CD1c-positive myeloid dendritic cell (primary cell): ENCODE measurements at regions not wholly inside any gene's neighbourhood (a gene's known extent, or its start where the extent isn't known, plus 50 kb on each side); places are given as distances from the start of the nearest gene placed in this dataset.
"Not testable (repeated sequence)": the region's sequence is repeated elsewhere in the genome, so short reads cannot be mapped to it uniquely, and the experiment has no call there.

Source experiments
- DNase-seq: peaks from one replicate; pipeline ENCODE4 v3.0.0-alpha.2; 2016; ENCODE audit errors: extremely low spot score

DNA sequence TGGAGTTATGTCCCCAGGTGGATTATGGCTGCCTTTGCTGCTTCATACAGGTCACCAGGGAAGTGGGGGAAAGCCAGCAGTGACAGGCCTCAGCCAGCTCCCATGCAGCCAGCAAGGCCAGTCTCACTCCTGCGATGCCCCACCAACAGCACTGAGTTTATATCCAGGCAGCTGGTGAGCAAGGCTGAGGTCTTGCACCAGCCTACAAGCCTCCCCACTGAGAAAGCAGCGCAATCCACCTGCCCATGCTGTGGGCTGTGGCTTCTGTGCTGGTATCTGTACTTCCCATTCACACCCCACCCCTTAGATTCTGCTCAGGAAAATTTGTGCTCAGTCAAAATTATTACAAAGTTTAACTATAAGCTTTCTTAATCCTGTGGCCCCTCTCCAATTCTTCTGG is 153.5 kb downstream of the HHIP start:
- no peak for DNase-seq

DNA sequence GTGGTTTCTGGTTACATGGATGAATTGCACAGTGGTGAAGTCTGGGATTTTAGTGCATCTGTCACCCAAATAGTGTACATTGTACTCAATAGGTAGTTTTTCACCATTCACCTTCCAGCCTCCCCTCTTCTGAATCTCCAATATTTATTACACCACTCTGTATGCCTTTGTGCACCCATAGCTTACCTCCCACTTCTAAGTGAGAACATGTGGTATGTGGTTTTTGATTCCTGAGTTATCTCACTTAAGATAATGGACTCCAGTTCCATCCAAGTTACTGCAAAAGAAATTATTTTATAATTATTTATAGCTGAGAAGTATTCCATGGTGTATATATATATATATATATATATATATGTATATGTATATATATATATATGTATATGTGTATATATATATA is 155.8 kb downstream of the HHIP start:
- no peak for DNase-seq

DNA sequence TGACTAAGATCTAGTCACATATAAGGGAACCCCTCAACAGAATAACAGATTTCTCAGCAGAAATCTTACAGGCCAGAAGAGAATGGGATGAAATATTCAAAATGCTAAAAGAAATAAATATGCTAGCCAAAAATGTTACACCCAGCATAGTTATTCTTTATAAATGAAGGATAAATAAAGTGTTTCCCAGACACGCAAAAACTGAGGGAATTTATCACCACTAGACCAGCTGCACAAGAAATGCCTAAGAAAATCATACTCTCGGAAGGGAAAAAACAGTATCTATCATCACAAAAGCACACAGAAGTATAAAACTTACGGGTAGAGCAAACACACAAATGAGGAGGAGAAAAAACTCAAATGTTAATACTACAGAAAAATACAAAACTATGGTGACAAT is 162.1 kb downstream of the HHIP start:
- DNase-seq, result no peak

DNA sequence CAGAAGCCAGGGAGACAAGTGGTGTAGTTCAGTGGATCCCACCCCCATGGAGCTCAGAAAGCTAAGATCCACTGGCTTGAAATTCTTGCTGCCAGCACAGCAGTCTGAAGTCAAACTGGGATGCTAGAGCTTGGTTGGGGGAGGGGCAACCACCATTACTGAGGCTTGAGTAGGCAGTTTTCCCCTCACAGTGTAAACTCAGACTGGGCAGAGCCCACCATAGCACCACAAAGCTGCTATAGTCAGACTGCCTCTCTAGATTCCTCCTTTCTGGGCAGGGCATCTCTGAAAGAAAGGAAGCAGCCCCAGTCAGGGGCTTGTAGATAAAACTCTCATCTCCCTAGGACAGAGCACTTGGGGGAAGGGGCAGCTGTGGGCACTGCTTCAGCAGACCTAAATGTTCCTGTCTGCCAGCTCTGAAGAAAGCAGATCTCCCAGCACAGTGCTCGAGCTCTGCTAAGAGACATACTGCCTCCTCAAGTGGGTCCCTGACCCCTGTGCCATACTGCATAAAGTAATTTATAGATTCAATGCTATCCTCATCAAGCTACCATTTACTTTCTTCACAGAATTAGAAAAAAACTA is 163.2 kb downstream of the HHIP start:
- no peak for DNase-seq

DNA sequence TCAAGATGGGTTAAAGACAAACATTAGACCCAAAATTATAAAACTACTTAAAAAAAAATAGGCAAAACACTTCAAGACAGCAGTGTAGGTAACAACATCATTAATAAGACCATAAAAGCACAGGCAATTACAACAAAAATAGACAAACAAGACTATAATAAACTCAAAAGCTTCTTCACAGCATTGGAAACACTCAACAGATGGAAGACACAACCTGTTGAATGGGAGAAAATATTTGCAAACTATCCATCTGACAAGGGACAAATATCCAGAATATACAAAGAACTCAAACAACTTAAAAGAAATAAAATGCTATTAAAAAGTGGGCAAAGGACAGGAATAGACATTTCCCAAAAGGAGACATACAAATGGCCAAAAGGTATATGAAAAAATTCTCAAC is 170.7 kb downstream of the HHIP start:
- no peak for DNase-seq

DNA sequence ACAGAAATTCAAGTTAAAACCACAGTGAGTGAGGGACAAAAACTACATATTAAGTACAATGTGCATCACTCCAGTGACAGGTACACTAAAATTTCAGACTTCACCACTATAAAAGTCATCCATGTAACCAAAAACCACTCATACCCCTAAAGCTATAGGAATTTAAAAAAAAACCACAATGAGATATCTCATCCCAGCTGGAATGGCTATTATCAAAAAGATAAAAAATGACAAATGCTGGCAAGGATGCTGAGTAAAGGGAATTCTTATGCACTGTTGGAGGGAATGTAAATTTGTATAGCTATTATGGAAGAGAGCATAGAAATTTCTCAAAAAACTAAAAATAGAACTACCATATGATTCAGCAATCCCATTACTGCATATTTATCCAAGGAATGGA is 171.1 kb downstream of the HHIP start:
- DNase-seq, result no peak

DNA sequence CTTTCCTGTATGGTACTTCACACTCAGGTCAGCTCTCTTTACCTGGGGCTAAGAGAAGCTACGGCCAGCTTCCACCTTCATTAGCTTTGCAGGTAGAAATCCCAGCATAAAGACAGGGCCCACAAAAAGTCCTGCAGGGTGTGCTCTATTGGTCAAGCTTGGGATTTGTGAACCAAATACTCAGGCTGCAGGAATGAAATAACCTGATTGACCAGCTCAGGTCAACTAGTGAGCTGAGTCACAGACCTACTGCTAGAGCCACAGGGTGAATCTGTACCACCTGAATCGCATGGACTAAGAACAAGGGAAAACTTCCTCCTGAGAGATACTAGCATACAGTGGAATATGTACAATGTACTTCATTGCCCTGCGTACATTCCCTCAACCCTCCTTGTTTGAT is 172.2 kb downstream of the HHIP start:
- no peak for DNase-seq

DNA sequence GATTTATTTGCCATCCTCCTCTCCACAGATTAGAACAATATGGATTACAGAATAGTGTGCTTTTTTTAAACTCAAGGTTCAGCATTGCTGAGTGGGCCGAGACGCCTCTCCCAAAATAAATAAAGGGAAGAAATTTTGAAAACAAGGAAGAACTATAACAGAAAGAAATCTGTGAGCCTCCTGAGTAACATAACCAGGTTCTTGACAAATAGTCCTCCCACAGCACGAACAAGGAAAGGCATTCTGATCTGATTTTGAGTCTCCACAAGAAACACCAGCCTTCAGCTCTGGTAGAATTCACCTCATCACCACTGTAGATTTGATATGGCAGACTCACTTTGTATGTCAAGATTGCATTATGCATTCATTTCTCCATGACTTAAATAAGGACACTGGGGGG is 173.6 kb downstream of the HHIP start:
- no peak for DNase-seq

DNA sequence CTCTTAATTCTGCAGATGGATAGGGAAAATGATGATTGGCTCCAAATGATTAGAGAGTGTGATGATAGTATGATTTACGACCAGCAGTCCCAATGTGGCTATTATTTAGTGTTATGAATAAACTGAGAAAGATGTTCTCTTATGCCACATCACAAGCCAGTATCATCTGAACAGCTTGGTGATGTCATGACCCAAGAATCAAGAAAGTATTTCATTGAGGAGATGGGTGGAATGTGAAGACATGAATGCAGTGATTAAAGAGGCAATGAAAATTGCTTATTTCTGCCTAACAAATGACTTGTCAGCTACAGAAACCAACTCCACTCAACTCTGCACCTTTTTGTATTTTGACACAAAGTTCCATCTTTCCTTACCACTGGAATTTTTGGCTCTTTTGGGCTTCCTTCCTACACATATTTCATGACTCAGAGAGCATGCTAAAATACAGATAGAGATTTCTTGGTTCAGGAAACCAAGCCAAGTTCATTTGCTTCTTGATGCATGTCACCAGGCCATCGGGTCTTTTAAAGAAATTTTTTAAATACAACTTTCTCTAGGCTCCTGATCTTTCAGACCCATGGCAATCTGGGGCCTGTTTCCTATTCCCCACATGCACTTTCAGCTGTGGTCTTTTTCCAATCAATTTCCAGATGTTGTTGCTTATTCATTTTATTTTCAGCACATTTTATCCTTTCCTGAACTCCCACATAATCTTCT is 174.2 kb downstream of the HHIP start:
- no peak for DNase-seq

DNA sequence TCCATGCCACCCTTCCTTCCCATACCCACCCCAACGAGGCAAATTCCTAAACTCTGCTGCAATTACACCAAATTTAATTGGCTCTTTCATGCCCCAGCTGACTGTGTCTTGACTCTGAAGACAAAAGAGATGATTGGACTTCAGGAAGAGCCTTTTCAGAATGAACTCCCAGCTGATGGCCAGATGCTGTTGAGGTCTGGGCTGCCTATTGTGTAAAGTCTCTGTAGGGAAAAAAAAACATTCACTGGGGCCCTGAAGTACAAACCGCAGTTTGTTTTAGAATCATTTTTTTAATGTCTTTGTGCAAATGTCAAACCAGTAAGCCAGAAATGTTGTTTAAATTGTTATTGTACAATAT is 174.8 kb downstream of the HHIP start:
- DNase-seq, result no peak

DNA sequence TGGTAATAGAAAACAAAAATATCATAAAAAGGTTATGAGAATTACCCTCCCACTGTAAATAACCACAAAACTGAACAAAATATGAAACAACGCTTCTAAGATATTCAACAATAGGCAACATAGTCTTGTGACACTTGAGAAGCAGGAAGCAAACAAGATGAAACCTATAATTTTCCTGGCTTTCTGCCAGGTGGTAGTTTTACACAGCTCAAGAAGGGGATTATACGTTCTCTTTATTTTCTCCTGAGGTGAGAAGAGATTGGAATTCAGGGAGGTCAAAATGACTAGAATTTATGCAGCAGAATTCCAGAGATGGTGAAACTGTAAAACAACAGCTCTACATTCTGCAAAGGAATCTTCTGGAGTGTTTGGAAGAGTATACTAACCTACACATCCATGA is 186.0 kb downstream of the HHIP start:
- DNase-seq, result no peak

DNA sequence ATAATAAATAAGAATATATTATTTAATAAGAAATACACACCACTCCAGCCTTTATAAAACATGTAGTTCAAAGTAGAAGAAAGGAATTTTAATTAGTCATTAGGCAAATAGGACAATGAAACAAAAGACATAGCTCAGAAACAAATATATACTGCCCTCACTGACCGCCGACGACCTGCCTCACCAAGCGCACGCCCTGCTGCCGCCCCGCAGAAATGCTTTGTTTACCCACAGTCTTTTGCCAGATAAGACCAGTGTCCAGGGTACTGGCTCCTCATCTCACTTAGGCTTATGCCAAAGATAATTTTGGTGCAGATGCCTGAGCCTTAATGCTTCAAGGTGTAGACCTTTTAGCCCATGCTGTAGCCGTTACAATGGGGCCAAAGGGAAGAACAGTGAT is 199.5 kb downstream of the HHIP start:
- DNase-seq, result no peak

DNA sequence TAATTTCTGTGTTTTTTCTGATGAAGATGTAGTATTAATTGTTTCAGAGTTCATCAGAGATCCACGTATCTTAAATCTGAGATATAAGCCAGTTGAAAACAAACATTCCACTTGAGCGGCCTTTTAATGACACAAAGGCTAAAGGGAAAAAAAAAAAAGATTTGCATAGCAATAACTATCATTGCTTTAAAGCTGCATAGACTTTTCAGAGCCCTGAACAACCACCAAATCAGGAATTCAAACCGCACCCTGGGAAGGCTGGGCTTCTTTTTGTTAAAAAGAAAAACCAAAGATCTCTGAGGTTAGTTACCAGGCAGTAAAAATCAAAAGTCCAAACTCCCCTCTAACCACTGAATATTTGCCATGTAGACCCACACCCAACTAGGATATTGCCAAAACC is 206.0 kb downstream of the HHIP start:
- no peak for DNase-seq

DNA sequence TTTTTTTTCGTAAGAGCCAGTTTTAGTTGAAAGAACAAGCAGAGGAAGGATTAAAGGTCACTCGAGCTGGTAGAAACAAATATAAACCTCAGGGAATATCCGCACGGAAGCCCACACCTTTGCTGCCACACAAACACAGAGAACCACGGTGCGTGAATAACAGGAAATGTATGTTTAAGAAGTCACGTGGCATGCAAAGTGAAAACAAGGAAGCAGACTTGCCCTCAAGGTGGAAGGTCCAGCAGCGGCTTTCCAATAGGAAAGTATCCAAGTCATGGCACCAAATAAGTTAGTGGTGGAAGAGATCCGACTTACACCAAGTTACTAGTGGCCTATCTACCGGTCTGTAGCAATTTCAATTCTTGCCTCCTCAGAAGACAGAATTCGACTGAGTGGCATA is 215.5 kb downstream of the HHIP start:
- DNase-seq, result no peak

DNA sequence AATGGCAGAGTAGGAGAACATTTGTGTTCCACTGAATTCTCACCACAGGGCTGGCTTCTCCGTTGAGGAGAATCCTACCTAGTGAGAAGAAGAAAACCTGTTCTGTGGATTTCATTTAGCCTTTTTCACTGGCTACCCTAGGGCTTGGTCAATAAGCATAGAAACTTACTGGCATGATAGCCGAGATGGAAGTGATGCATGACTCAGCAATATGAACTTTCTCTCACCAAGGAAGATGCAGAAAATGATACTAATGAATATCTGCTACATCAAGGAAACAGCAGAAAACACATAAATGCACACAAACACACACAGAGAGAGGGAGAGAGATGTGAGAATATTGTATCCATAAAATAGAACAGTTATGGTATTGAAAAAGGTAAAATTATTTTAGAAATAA is 216.3 kb downstream of the HHIP start:
- no peak for DNase-seq

DNA sequence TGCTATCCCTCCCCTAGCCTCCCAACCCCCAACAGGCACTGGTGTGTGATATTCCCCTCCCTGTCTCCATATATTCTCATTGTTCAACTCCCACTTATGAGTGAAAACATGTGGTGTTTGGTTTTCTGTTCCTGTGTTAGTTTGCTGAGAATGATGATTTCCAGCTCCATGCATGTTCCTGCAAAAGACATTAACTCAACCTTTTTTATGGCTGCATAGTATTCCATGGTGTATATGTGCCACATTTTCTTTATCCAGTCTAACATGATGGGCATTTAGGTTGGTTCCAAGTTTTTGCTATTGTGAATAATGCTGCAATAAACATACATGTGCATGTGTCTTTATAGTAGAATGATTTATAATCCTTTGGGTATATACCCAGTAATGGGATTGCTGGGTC is 218.9 kb downstream of the HHIP start:
- not testable (repeated sequence) for DNase-seq

DNA sequence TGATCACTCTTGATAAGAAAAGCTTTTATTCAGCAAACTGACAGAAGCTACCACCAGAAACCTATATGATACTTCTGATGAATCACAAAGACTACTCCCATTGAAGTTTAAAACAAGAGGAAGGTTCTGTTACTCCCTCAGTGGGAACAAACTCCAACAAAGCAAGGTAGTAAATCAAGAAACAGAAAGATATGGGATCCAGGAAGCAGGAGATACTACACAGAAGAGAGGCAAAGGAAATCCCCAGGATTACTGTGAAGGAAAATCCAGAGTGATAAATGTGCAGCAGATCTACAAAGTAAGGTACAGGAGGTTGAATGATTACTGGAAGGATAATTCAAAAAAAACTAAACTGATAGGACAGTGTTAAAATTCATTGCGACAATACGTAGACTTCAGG is 222.4 kb downstream of the HHIP start:
- DNase-seq, result no peak

DNA sequence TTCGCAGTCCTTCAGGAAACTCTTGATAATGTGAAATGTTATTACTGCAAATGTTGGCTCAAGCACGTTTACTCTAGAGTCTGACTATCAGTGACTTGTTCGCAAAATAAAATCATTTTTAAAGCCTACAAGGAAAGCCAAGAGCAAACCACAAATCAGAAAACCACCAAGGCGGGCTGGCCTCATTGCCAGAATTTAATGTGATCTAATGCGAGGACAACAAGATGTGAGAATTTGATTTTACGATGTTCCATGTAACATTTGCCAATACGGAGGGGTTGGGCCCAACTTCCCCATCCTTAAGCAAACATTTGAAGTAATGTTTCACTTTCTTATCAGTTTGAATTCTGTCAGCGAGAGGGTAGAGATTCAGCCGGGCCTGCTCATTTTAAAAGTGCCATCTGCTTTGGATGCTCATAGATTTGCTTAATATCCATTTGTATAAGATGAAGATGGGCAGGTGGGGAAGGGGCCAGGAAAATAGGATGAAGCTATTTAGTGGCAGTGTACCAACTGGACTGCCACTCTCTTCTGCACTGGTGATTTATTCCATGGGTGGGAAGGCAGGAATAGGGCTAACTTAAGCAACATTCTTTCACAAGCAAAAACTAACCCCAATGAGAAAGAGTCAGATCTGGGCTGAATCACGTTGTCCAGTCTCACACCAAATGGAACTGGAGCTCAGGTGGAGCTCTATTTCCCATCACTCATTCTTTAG is 225.3 kb downstream of the ANAPC10 start:
- DNase-seq, result no peak

DNA sequence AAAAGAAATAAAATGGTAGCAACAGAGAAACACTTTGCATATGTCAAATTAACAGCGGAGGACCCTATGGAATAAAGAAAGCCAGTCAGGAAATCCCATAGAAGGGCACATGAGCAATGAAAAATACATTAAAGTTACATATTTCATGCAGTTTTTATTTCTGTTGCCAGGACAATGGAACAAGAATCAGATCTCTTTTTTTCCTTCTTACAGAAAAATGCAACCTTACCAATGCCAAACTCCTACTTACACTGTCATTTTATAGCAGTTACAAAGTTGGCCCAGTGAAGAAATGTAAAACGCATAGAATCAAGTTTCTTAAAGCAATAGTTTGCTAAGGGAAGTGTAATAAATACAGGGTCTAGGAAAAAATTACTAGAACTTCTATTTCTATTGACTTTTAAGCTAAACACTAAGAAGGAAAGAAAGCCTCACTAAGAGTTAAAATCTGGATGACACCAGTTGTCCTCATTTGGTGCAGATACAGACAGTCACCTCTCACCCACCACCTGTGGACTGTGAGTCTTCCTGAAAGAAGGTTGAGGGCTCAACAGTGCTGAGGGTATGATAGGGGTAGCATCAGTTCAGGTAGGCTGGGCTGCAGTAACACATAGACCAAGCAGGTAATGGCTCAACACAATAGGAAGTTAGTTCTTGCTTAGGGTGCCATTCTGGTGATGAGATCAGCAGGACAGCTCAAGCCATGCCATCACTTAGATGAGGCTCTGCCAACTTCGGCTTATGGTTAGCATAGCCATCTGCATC is 224.6 kb downstream of the ANAPC10 start:
- DNase-seq, result no peak

DNA sequence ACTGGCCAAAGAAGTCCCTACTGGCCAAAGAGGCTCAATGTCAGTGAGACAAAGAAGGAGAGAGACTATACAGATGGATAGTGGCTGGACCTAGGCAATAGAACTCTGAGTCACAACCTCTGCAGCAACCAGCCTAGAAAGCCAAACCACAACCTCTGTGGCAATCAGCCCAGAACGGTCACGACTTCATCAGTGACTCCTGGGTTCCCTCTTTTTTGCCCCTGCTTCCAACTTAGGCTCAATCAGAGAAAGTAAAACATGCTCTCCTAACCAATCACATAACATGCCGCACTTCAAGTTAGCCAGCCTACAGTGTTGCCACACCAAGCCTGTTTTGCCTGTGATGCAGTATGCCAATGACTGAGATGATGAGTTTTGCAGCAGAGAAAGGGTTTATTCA is 203.4 kb downstream of the ANAPC10 start:
- peak; percentile 18 for DNase-seq

DNA sequence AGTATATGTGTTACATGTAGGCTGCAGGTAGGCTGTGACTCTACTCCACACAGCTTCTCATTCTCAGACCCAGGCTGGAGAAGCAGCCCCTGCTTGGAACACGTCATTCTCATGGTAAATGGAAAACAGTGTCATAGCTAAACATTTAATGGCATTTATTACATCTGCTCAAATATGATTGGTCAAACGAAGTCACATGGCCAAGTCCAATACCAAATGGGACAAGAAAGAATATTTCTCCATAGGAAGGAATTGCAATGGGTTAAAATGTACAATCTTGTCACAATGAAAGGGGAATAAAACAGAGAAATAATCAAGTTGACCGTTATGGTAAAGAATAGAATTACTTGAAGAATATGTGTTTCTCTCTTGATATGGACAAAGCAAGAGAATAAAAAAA is 198.6 kb downstream of the ANAPC10 start:
- no peak for DNase-seq

DNA sequence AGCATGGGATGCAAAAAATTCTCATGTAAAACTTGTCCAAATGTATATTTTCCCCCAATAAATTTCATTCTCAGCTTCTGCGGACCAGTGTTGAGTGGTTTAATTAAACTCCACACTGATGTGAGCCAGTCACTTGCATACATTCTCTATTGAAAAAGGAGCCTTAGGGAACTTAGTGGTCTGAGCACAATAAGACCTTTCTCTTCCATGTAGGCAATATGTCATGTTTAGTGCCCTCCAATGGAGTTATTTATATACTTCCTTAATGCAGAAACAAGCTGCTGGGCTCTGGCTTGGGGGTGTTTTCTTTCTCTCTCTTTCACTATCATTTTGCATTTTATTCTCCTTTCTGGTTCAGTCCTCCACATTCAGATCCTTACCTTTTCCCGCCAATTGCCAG is 196.9 kb downstream of the ANAPC10 start:
- DNase-seq, result no peak

DNA sequence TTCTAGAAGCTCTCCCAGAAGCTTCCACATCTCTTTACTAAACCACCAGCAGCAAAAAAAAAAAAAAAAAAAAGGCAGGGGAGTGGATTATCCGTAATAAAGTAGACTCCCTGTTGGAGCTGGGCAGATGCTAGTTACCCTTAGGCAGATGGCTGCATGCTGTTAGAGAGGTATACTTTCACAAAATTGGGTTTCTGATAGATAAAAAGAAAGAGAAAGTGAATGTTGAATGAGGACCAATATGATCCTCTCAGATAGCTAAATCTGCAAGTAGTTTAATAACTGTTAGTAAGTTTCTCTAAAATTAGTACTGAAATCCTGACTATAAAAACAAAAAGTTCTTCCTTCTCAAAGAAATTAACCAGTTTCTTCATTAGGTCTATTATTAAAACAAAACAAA is 195.4 kb downstream of the ANAPC10 start:
- DNase-seq, result no peak
